Upper lobe of right lung (tissue), 1 donor: ENCODE measurements at regions not wholly inside any gene's neighbourhood (a gene's known extent, or its start where the extent isn't known, plus 50 kb on each side); places are given as distances from the start of the nearest gene placed in this dataset.

Experiments used
- ATAC-seq: fragments of 200-7000 bp; cut with Tn5 transposase; one replicate; pipeline ENCODE4 v1.9.1; 2020; ENCODE audit warnings: mild to moderate bottlenecking, moderate library complexity
- DNase-seq: peaks from one replicate; pipeline ENCODE4 v3.0.0-alpha.2; 2020
- H3K27ac ChIP-seq: fragments of 200-600 bp; one replicate; pipeline ENCODE4 v1.8.0; 2022
- H3K27me3 ChIP-seq: fragments of 200-600 bp; one replicate; pipeline ENCODE4 v1.8.0; 2022; ENCODE audit warnings: mild to moderate bottlenecking
- H3K36me3 ChIP-seq: fragments of 200-600 bp; one replicate; pipeline ENCODE4 v1.8.0; 2022
- H3K4me1 ChIP-seq: fragments of 200-600 bp; one replicate; pipeline ENCODE4 v1.8.0; 2022
- H3K4me3 ChIP-seq: fragments of 200-600 bp; one replicate; pipeline ENCODE4 v1.8.0; 2022; ENCODE audit warnings: mild to moderate bottlenecking
- H3K9me3 ChIP-seq: fragments of 200-600 bp; one replicate; pipeline ENCODE4 v1.8.0; 2022
- intact Hi-C: fragments of 100-400 bp; cut with DNase I; formaldehyde crosslinking; loops from one replicate; pipeline ENCODE4 v1.11.0; 2022
- TF ChIP-seq, protein P1 (sequence below): fragments of 200-600 bp; IDR thresholded peaks from one replicate; pipeline ENCODE4 v1.8.0; 2022; ENCODE audit warnings: antibody characterized with exemption
- donor health status: DM: no; HTN: yes; CAD: no; lungs with severe emphysema.

DNA sequence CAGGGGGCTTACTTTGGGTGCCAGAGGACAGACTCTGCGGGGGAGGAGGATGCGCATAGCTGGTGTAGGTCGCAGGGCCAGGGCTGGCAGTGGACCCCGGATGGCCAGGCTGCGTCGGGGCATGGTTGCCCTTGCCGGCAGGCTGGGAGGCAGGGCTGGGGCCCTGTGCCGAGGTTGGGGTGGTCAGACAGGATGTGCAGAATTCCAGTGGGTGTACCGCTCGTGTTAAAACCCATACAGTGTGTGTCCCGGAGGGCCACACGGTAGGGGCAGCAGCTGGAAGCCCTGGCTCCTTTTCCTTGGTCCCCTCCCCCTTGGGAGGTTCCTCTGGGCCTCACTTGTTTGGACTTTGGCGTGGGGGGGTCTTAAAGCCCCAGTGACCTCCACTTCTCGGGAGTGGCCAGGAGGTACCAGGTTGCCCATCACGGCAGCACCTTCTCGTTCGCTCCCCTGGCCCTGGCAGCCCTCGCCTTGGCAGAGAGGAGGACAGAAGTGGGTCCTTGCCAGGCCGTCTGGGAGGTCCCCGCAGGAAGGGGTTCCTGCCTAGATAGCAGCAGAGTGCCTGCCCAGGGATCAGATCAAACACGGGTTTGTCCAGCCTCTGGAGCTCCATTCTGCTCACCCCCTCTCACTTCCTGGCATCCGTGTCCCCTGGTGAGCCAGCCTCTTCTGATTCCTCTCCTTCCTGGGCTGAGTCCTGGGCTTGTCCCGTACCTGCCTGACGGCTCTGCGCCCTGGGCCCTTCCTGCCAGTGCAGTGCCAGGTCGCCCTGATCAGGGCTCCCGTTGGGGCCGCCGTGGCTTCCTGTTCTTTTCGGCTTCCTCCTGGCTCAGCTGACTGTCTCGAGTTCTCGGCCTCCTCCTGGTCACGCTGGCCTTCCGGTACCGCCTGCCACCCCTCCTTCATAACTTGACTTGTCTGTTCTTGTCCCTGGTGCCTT lies 56.7 kb upstream of the HGFAC start:
- TF ChIP-seq, protein P1, sequence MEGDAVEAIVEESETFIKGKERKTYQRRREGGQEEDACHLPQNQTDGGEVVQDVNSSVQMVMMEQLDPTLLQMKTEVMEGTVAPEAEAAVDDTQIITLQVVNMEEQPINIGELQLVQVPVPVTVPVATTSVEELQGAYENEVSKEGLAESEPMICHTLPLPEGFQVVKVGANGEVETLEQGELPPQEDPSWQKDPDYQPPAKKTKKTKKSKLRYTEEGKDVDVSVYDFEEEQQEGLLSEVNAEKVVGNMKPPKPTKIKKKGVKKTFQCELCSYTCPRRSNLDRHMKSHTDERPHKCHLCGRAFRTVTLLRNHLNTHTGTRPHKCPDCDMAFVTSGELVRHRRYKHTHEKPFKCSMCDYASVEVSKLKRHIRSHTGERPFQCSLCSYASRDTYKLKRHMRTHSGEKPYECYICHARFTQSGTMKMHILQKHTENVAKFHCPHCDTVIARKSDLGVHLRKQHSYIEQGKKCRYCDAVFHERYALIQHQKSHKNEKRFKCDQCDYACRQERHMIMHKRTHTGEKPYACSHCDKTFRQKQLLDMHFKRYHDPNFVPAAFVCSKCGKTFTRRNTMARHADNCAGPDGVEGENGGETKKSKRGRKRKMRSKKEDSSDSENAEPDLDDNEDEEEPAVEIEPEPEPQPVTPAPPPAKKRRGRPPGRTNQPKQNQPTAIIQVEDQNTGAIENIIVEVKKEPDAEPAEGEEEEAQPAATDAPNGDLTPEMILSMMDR: no peak
- Histone ChIP-seq H3K9me3 (no peaks in the 10 kb centered on the region), H3K27me3 (no peaks in the 10 kb centered on the region), H3K27ac (peak overlapping the region; percentile 86), H3K36me3 (no peaks in the 10 kb centered on the region), H3K4me1 (peaks cover 29% of the 10 kb centered on the region), H3K4me3 (peak overlapping the region; percentile 45)
- DNase-seq (peak; percentile 87), ATAC-seq (peak; percentile 71)
- intact Hi-C loops: no loop called here

DNA sequence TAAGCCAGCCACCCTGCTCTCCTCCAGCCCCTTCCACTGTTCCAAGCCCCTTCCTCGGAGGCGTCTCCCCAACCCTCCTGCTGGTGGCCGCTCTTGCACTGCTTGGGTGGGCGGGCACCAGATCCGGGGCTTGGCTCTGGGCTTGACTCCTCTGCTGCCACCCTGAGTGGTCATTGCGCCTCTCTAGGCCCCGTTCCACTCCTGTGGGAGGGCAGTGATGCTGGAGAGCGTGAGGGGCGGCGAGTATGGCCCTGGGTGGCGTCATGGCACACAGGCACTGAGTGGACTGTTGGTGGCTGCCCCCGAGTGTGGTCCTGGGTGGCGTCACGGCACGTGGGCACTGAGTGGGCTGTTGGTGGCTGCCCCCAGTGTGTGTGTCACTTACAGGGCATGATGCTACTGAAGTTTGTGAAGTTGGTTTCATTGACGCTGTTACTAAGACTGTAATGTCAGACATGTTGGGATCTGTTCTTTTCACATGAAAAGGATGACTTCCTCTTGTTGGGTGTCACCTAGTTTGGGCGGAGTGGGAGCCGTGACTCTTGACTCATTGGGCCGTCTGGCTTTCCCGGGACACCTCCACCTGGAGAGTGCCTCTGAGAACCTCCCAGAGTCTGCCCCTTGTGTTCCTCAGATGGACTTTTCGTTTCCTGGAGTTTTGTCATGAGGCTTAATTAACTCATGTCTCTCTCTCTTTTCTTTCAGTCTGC lies 55.9 kb upstream of the HGFAC start:
- Histone ChIP-seq H3K4me1 (peaks cover 29% of the 10 kb centered on the region), H3K27me3 (no peaks in the 10 kb centered on the region), H3K36me3 (no peaks in the 10 kb centered on the region), H3K4me3 (peak overlapping the region; percentile 45), H3K27ac (peak overlapping the region; percentile 86), H3K9me3 (no peaks in the 10 kb centered on the region)
- intact Hi-C loops: no loop called here
- ATAC-seq (peak; percentile 77), DNase-seq (peak; percentile 91)
- TF ChIP-seq, protein P1: no peak

DNA sequence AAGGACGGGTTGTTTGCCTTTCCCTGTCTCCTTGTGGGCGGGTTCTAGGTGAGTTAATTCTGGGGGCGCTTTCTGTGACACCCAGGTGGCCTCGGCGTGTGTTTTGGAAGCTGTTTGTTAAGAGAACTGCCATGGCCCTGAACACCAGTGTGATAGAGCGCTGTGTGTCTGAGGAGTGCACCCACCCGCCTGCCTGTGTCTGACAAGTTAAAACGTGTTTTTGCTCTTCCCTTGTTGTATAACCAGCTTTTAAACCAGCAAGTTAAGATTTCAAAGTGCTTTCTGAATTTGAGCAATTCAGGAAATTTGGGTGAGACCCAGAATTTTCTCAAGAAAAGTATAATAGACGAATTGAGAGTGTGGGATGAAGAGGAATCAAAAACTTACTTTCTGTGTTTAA lies 55.2 kb upstream of the HGFAC start:
- no peaks in the 10 kb centered on the region for H3K9me3 ChIP-seq
- ATAC-seq: no peak
- no peaks in the 10 kb centered on the region for H3K27me3 ChIP-seq
- no peaks in the 10 kb centered on the region for H3K36me3 ChIP-seq
- intact Hi-C loops: no loop called here
- peaks cover 29% of the 10 kb centered on the region for H3K4me1 ChIP-seq
- H3K27ac ChIP-seq: peak overlapping the region; percentile 86
- TF ChIP-seq, protein P1: no peak
- no peak for DNase-seq
- peak overlapping the region; percentile 45 for H3K4me3 ChIP-seq

- Histone ChIP-seq H3K4me3 (peak overlapping the region; percentile 45), H3K4me1 (peaks cover 29% of the 10 kb centered on the region), H3K9me3 (no peaks in the 10 kb centered on the region), H3K27me3 (no peaks in the 10 kb centered on the region), H3K36me3 (no peaks in the 10 kb centered on the region), H3K27ac (peak overlapping the region; percentile 86)
- intact Hi-C loops: no loop called here
- TF ChIP-seq, protein P1: no peak
- DNase-seq (no peak), ATAC-seq (no peak)
Measured at GRCh38 chr4:3387154-3387942, 54.4 kb upstream of the HGFAC start.

DNA sequence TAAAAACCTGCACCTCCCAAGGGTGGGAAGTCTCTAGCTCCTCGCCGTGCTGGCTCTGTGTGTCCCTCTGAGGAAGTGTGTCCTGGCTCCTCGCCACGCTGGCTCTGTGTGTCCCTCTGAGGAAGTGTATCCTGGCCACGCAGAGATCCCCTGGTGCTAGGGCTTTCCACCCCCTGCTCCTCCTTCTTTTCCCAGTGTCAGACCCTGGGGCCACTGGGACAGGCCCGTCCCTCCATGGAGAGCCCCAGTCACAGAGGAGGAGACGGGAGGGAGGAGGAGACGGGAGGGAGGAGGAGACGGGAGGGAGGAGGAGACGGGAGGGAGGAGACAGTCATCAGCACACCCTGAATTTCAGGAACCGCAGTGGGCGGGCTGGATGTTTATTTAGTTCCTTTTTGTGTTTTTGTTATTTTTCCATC lies 53.8 kb upstream of the HGFAC start:
- no peaks in the 10 kb centered on the region for H3K27me3 ChIP-seq
- H3K4me1 ChIP-seq: peaks cover 29% of the 10 kb centered on the region

More for the DNA sequence above, 53.8 kb upstream of the HGFAC start:
- Histone ChIP-seq H3K9me3 (no peaks in the 10 kb centered on the region), H3K4me3 (peak overlapping the region; percentile 45), H3K36me3 (no peaks in the 10 kb centered on the region), H3K27ac (peak overlapping the region; percentile 86)
- DNase-seq (peak; percentile 90), ATAC-seq (peak; percentile 73)
- intact Hi-C loops: no loop called here
- TF ChIP-seq, protein P1: no peak
